Body of pancreas (tissue), 4 donors: ENCODE measurements at regions not wholly inside any gene's neighbourhood (a gene's known extent, or its start where the extent isn't known, plus 50 kb on each side); places are given as distances from the start of the nearest gene placed in this dataset.

Source experiments
- ATAC-seq: fragments of 150-250 bp; one replicate; pipeline ENCODE4 v1.9.1; 2016
- DNase-seq, 4 donors: peaks; one replicate each; pipeline ENCODE4 v3.0.0-alpha.2; 2019
- H3K27ac ChIP-seq, 4 donors: fragments of 200-600 bp; sonication (generic); 1 replicate in 3 of 4; 2 replicates in 1 of 4; pipeline versions ENCODE4 v1.5.1 to v1.6.1; 2016 to 2019; ENCODE audit warnings: mild to moderate bottlenecking in 1 of 4, mixed read lengths in 1 of 4, moderate library complexity in 1 of 4
- H3K27me3 ChIP-seq, 2 donors: fragments of 200-600 bp; sonication (generic); one replicate each; pipeline ENCODE4 v1.6.0; 2016; ENCODE audit warnings: mild to moderate bottlenecking in 1 of 2
- H3K36me3 ChIP-seq, 2 donors: fragments of 200-600 bp; sonication (generic); replicated peaks in 1 of 2; 2 replicates each; pipeline ENCODE4 v1.5.1; 2016; ENCODE audit warnings: low read depth in 2 of 2; ENCODE audit not compliant: insufficient read depth in 1 of 2
- H3K4me1 ChIP-seq: fragments of 200-600 bp; sonication (generic); one replicate; pipeline ENCODE4 v1.6.0; 2016
- H3K4me3 ChIP-seq, 2 donors: fragments of 200-600 bp; sonication (generic); 1 replicate in 1 of 2; 2 replicates in 1 of 2; pipeline ENCODE4 v1.5.1; 2016 to 2019
- H3K9me3 ChIP-seq, 3 donors: fragments of 200-600 bp; sonication (generic); 1 replicate in 2 of 3; 2 replicates in 1 of 3; pipeline ENCODE4 v1.5.1; 2016
- POLR2A ChIP-seq, 3 donors: fragments of 450-650 bp; IDR thresholded peaks; one replicate each; pipeline ENCODE4 v1.6.1; 2016; ENCODE audit warnings: antibody characterized with exemption in 3 of 3, mild to moderate bottlenecking in 2 of 3
- WGBS, 2 donors: methylation state at CpG; one replicate each; pipeline ENCODE4 v1.1.5; 2017; 5-methylcytosine and 5-hydroxymethylcytosine counted together
- intact Hi-C: fragments of 100-400 bp; cut with DNase I; formaldehyde crosslinking; loops from one replicate; pipeline ENCODE4 v1.15.1; 2023
- TF ChIP-seq, protein P1 (sequence below), 7 experiments: fragments of 450-650 bp in 4 of 7; fragments of 200-600 bp in 3 of 7; sonication (generic) in 3 of 7; IDR thresholded peaks; one replicate each; pipeline ENCODE4 v1.5.1; 2016 to 2019; ENCODE audit warnings: antibody characterized with exemption in 7 of 7

DNA sequence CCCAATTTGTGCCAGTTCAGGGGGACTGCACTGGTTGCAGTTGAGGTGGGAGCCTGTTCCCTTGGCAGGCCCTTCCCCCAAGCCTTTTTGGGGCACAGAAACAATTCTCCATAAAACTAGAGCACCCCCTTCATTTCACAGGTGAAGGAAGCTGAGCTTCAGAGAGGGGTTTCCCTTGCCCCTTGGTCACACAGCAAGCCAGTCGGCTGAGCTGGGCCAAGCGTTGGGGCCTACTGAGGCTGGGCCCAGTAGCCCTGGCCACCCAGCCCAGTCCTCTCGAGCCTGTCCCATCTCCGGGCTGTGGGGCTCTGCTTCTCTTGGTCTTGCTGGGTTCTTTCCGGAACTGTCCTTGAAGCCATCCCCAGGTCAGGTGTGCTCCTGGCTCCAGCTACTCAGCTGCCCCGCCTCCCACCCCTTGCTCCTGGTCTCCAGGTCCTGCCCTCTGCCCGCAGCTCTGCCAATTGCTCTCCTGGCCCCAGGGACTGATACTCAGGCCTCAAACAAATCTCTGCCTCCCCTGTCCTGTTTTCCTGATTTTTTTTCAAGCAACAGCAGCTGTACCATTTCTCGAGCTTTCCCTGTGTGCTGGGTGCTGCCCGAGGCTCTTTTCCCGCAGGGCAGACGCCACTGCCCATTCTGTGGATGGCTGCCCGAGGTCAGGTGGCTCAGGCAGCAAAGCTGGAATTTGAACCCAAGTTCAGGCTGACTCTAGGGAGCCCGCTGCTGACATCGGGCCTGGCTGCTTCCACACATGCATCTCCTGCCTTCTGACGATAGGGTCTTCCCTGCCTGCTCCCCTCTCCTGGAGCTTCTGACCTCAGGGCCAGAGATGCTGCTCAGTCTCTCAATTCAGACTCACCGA lies 87.4 kb upstream of the NKD1 start:
- no peak for ATAC-seq
- TF ChIP-seq, protein P1, sequence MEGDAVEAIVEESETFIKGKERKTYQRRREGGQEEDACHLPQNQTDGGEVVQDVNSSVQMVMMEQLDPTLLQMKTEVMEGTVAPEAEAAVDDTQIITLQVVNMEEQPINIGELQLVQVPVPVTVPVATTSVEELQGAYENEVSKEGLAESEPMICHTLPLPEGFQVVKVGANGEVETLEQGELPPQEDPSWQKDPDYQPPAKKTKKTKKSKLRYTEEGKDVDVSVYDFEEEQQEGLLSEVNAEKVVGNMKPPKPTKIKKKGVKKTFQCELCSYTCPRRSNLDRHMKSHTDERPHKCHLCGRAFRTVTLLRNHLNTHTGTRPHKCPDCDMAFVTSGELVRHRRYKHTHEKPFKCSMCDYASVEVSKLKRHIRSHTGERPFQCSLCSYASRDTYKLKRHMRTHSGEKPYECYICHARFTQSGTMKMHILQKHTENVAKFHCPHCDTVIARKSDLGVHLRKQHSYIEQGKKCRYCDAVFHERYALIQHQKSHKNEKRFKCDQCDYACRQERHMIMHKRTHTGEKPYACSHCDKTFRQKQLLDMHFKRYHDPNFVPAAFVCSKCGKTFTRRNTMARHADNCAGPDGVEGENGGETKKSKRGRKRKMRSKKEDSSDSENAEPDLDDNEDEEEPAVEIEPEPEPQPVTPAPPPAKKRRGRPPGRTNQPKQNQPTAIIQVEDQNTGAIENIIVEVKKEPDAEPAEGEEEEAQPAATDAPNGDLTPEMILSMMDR (IDR thresholded peaks at IDR 0.05) = no peak
- no peak for TF ChIP-seq POLR2A (IDR thresholded peaks at IDR 0.05)
- WGBS, 2 donors = 69 to 77% methylated on average over 16 of the region's 16 CpGs
- no peaks in the 10 kb centered on the region for H3K4me1 ChIP-seq
- H3K27me3 ChIP-seq = no peaks in the 10 kb centered on the region
- intact Hi-C loops = no loop called here
- no peaks in the 10 kb centered on the region for H3K36me3 ChIP-seq
- H3K4me3 ChIP-seq = no peak overlapping the region
- no peaks in the 10 kb centered on the region for H3K9me3 ChIP-seq
- DNase-seq = no peak
- H3K27ac ChIP-seq = no peak overlapping the region

DNA sequence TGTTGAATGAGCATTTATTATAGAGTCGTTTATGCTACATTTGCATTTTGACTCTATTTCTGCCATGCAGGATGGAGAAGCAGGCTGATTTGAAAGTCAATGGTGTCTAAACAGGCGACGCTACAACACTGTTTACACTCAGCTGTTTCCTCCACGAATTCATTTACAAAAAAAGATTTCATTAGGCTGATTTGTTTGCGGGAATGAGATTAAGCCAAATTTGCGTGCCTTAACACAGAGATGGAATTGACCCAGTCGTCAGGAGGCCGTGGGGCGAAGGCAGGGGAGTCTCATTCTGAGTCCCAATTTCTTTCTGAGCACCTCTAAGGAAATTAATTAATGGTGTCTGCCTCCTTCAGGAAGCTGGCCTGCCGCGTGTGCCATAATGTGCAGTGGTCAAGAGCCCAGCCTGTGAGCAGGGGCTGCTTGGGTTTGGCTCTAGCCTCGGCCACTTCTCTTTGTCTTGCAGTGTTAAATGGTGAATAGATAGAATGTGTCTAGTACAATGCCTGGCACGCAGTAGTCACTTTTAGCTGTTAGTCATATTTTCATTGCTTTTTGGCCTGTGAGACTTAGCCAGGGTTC lies 88.6 kb upstream of the NKD1 start:
- Histone ChIP-seq H3K9me3 (no peaks in the 10 kb centered on the region), H3K27me3 (no peaks in the 10 kb centered on the region), H3K4me1 (no peaks in the 10 kb centered on the region), H3K4me3 (no peak overlapping the region), H3K27ac (no peak overlapping the region), H3K36me3 (no peaks in the 10 kb centered on the region)
- intact Hi-C loops = no loop called here
- WGBS, 2 donors = 54 to 59% methylated on average over 13 of the region's 13 CpGs
- no peak for DNase-seq
- no peak for TF ChIP-seq POLR2A (IDR thresholded peaks at IDR 0.05)
- TF ChIP-seq, protein P1 (IDR thresholded peaks at IDR 0.05) = no peak
- ATAC-seq = no peak

DNA sequence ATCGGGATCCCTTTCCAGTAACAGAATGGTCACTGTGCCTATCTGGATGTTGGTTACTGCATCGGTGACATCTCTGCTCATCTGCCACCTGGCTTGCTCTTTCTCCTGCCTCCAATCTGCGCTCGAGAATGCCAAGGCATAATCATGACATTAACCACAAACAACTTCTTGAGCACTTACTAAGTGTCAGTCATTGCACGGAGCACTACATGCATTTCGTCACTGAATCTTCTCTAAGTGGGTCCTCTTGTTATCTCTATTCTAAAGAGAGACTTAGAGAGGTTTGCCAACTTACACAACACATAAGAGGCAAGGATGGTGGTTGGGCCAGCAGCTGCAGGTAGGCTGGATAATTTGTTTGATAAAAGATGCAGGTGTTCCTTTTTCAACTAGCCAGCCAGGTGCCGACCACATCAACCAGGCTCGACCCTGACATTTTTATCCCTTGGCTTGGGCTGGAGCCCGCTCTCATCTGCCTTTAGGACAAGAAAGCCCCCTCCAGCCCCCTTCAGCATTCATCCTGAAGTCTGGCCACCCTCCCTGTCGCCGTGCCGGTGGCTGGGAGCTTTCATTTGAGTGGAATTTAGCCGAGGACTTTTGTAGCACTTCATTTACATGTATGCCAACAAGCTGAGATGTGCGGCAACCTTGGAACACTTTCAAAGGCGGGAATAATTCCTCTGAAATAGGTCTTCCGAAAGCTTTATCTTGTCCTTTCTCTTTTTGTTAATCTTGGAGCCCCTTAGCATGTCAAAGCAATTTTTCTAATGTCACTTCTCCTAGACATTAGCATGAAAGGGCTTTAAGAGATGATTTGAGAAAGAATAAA lies 89.3 kb upstream of the NKD1 start:
- Histone ChIP-seq H3K27ac (no peak overlapping the region), H3K4me3 (no peak overlapping the region), H3K4me1 (no peaks in the 10 kb centered on the region), H3K27me3 (no peaks in the 10 kb centered on the region), H3K9me3 (no peaks in the 10 kb centered on the region), H3K36me3 (no peaks in the 10 kb centered on the region)
- 41 to 48% methylated on average over 16 of the region's 16 CpGs for WGBS, 2 donors
- TF ChIP-seq, protein P1 (IDR thresholded peaks at IDR 0.05) = no peak
- no peak for TF ChIP-seq POLR2A (IDR thresholded peaks at IDR 0.05)
- no peak for DNase-seq
- no peak for ATAC-seq
- intact Hi-C loops = no loop called here

DNA sequence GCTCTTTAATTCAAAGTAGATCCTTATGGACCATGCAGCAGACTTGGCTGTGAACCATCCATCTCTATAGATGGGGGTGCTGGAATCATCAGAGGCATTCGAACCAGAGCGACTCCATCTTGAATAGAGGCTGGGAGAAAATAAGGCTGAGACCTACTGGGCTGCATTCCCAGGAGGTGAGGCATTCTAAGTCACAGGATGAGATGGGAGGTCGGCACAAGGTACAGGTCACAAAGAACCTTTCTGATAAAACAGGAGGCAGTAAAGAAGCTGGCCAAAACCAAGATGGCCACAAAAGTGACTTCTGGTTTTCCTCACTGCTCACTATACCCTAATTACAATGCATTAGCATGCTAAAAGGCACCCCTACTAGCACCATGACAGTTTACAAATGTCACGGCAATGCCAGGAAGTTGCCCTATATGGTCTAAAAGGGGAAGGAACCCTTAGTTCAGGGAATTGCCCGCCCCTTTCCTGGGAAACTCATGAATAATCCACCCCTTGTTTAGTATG lies 89.2 kb upstream of the BRD7 start:
- H3K4me1 ChIP-seq = no peaks in the 10 kb centered on the region
- no peak for ATAC-seq
- no peaks in the 10 kb centered on the region for H3K27me3 ChIP-seq
- intact Hi-C loops = no loop called here
- H3K4me3 ChIP-seq = no peak overlapping the region
- no peak for TF ChIP-seq POLR2A (IDR thresholded peaks at IDR 0.05)
- TF ChIP-seq, protein P1 (IDR thresholded peaks at IDR 0.05) = no peak
- no peak overlapping the region for H3K27ac ChIP-seq
- no peaks in the 10 kb centered on the region for H3K36me3 ChIP-seq
- DNase-seq = no peak
- H3K9me3 ChIP-seq = no peaks in the 10 kb centered on the region
- WGBS, 2 donors = 62 to 70% methylated on average over 5 of the region's 5 CpGs
